Kidney capillary endothelial cell (primary cell): ENCODE measurements at regions not wholly inside any gene's neighbourhood (a gene's known extent, or its start where the extent isn't known, plus 50 kb on each side); places are given as distances from the start of the nearest gene placed in this dataset.
A peak's percentile ranks its signal among the peaks of the same experiment; 100 is the strongest.

Experiments
- DNase-seq: peaks from one replicate; pipeline ENCODE4 v3.0.0-alpha.2; 2018; ENCODE audit warnings: low spot score

DNA sequence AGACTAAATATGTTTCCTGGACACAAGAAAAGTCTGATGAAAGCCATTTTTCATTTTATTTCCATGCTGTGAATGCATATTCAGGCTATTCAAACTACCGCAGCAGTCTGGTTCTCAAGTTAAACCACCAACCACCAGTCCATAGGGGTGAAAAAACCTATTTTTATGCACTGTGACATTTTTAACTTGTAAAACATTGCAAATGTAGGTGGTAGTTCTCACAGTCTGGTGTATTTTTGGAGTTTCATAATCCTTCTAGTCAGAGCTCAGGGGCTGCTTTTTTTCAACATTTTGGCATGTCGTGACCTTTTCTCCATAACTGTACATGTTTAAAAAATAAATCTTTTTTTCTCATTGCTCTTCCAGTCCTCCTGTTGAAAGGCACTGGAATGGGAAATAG is 907.6 kb upstream of the ADGRL2 start:
- DNase-seq: no peak

DNA sequence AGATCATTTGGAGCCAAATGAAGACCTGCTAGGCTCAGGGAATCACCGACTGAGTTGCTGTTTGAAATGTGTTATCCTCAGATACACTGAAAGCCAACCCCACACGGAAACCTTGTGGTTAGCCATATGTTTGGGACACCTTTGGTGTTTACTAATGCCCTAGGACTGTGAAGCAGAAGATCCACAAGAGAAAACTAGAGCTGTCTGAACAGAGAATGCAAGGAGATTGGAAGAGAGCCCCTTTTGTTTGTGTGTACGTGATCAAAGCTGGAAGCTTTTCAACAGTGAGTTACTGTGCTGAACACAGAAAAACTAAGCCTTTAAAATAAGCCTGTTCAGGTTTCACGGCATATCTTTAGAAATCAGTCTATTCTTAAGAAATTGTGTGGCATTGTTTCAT is 908.2 kb upstream of the ADGRL2 start:
- no peak for DNase-seq

GRCh38 chr1:80891871-80892270 is 908.9 kb upstream of the ADGRL2 start:
- DNase-seq: no peak

DNA sequence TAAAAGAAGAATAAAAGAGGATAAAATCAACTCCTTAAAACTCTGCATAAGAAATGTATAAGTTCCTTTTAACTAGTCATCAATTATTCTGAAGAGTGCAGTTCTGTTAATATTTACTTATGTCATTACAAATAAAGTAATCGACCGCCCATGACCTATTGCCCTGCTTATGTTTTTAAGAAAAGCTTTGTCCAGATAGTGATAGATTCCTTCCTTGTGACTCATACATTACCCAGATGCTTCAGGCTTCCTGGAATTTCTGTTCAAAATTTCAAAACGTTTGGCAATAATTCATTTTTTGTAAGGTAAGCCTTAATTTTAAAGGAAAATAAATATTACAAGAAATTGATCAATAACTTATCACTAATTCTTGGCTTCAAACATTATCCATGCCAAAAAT is 918.2 kb upstream of the ADGRL2 start:
- DNase-seq: peak; percentile 64

DNA sequence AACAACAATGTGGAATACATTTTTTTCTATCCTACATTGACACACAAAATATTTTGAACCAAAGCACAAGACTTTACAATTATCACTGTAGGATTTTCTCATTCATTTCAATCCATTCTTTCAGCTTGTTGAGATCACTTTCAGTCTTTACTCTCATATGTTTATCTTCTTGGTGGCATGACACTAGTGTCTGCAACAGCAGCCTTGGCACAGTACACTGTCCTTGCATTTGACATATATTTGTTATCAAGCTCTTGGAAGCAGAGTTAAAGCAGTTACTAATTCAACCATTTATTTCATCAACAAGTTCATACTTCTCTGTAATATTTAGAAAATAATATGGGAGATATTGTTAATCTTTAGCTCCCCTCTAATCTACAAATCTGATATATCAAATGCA is 922.4 kb upstream of the ADGRL2 start:
- no peak for DNase-seq

- no peak for DNase-seq
Measured at GRCh38 chr1:80876035-80876434, 924.7 kb upstream of the ADGRL2 start.

DNA sequence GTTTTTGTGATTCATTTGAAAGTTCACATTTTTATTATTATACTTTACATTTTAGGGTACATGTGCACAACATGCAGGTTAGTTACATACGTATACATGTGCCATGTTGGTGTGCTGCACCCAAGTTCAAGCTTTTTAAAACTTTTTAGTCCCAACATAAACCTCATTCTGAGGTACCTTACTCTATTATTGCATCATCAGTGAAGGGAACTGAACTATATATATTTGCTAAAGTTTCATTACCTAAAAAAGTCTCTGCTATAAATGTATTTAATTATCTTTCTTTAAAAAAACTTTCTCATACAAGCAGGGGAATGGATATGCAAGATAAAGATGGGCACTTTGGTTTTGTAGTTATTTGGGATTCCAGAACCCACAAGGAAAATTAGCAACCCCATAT is 931.4 kb upstream of the ADGRL2 start:
- DNase-seq: no peak

DNA sequence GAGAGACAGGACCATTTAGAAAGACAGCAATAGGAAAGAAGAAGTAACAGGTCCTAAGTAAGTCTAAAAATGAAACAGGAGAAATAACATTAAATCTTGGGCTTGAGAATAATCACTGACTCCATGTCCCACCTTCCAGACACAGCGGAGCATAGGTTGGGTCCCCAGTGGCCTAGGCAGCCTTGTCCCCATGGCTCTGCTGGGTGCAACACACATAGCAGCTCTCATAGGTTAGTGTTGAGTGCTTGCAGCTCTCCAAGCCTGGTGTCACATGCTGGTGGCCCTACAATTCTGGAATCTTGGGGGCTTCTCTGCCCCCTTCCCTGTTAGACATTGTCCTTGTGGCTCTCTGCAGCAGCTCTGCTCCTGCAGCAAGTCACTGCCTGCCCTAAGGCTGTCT is 952.8 kb upstream of the ADGRL2 start:
- DNase-seq: no peak

GRCh38 chr1:80846966-80847365 is 953.8 kb upstream of the ADGRL2 start:
- DNase-seq: no peak

GRCh38 chr1:80842796-80843195 is 957.9 kb upstream of the ADGRL2 start:
- DNase-seq: no peak

DNA sequence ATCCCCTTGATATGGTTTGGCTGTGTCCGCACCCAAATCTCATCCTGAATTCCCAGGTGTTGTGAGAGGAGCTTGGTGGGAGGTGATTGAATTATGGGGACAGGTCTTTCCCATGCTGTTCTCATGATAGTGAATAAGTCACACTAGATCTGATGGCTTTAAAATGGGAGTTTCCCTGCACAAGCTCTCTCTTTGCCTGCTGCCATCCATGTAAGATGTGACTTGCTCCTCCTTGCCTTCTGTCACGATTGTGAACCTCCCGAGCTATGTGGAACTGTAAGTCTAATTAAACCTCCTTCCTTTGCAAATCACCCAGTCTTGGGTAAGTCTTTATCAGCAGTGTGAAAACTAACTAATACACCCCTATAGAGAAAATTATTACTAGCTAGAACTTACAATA is 959.5 kb upstream of the ADGRL2 start:
- DNase-seq: no peak

- no peak for DNase-seq
Measured at GRCh38 chr1:80837066-80837465, 963.7 kb upstream of the ADGRL2 start.

DNA sequence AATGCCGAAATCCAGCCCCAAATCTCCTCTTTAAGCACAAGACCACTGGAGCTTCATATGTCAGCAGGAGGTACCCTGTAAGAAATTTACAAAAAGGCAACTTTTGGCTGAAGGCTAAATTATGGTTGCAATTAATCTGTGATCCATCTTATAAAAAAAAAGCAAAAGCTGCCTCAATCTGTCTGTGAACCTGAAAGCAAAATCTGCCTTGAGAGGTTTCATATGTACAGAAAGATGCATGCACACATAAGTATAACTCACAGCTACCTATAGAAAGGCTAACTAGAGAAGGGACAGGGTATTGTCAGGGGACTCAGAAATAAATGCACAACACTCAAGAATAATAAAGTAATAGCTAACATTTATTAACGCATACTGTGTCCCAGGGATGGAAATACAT is 964.2 kb upstream of the ADGRL2 start:
- no peak for DNase-seq

GRCh38 chr1:80827666-80828065 is 973.1 kb upstream of the ADGRL2 start:
- no peak for DNase-seq

- DNase-seq: no peak
Measured at GRCh38 chr1:80825067-80825466, 975.7 kb upstream of the ADGRL2 start.

DNA sequence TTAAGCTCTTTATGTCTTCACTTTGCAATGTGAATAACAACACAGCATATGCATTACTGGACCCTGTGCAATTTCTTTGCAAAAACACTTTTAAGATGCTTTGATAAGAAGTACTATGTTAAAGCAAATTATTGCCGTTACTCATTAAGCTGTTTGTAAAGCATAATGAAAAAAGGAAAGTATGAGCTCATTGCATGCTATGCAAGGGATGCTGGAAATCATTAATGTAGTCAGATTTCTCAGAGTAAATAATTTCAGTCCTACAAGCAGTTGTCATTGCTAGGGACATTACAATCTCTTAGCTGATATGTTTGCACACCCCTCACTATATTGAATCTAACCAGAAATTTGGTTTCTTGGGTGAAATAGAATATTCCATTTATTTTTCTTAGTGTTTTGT is 982.5 kb upstream of the ADGRL2 start:
- DNase-seq: no peak

GRCh38 chr1:80807981-80808380 is 992.8 kb upstream of the ADGRL2 start:
- no peak for DNase-seq

- DNase-seq: no peak
Measured at GRCh38 chr1:80806431-80806830, 994.3 kb upstream of the ADGRL2 start.

- no peak for DNase-seq
Measured at GRCh38 chr1:80801695-80802094, 999.0 kb upstream of the ADGRL2 start.

DNA sequence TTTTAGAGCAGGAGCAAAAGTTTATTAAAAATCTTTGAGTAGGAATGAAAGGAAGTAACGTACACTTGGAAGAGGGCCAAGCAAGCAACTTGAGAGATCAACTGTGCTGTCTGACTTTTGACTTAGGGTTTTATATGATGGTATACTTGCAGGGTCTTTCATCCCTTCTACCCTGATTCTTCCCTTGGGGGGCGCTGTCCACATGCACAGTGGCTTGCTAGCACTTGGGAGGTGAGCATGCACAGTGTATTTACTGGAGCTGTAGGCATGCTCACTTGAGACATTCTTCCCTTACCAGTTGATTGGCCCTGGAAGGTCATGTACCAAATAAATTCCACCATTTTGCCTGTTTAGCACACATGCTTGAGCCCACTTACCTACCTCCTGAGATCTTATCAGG is 1001.3 kb upstream of the ADGRL2 start:
- no peak for DNase-seq

- no peak for DNase-seq
Measured at GRCh38 chr1:80779275-80779674, 1021.5 kb upstream of the ADGRL2 start.

- no peak for DNase-seq
Measured at GRCh38 chr1:80778094-80778840, 1022.5 kb upstream of the ADGRL2 start.

GRCh38 chr1:80776266-80776665 is 1024.5 kb upstream of the ADGRL2 start:
- DNase-seq: no peak

DNA sequence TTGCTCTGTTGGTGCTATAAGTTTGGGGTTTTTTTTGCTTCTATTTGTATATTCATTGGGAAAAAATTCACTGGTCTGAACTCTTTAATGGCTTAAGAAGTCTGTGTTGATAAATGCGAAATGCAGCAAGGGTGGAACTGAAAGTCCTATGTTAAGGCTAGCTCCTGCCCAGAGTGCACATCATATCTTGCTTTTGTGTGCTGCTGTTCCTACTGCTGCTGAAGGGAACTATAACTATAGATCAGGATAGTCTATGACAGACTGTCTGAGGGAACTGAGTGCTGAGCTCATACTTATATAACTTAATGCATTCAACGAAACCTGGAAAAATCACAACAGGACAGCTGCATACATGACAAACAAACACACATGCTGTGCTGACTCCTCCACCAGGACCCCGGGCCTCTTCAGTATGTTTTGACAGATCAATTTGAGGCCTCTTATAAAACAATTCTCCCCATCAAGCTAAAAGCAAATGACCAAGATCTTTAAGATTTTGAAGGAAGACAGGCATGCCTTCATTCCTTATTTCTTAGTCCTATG is 1031.5 kb upstream of the ADGRL2 start:
- no peak for DNase-seq
